B cell (primary cell): ENCODE measurements at regions not wholly inside any gene's neighbourhood (a gene's known extent, or its start where the extent isn't known, plus 50 kb on each side); places are given as distances from the start of the nearest gene placed in this dataset.

Experiments used
- EZH2 ChIP-seq: IDR thresholded peaks from 2 replicates; pipeline ENCODE4 v1.6.1; 2012; ENCODE audit warnings: borderline replicate concordance, low read depth, mild to moderate bottlenecking, moderate library complexity, low read length; ENCODE audit not compliant: insufficient read depth, poor library complexity, severe bottlenecking
- TF ChIP-seq, protein P1 (sequence below): fragments of 200-600 bp; IDR thresholded peaks from one replicate; pipeline ENCODE4 v1.8.0; 2022; ENCODE audit warnings: antibody characterized with exemption, mild to moderate bottlenecking

DNA sequence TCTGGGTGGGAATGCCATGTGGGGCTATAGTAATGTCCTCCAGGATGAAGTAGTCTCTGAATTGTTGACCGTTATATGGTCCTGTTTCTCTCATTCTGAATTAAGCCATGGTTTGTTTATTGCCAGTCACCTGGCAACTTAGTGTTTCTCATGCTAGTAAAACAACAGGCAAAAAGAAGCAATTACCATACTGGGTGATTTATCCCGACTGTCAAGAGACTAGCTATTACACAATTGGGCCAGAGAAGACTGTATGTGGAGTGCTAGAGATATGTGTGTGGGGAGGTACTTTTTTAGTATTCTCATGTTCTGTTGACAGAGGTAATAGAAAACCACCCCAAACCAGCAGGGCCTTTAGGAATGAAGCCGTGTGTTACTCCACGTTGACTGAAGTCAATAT, 258.2 kb downstream of the TDRD3 start:
- TF ChIP-seq, protein P1, sequence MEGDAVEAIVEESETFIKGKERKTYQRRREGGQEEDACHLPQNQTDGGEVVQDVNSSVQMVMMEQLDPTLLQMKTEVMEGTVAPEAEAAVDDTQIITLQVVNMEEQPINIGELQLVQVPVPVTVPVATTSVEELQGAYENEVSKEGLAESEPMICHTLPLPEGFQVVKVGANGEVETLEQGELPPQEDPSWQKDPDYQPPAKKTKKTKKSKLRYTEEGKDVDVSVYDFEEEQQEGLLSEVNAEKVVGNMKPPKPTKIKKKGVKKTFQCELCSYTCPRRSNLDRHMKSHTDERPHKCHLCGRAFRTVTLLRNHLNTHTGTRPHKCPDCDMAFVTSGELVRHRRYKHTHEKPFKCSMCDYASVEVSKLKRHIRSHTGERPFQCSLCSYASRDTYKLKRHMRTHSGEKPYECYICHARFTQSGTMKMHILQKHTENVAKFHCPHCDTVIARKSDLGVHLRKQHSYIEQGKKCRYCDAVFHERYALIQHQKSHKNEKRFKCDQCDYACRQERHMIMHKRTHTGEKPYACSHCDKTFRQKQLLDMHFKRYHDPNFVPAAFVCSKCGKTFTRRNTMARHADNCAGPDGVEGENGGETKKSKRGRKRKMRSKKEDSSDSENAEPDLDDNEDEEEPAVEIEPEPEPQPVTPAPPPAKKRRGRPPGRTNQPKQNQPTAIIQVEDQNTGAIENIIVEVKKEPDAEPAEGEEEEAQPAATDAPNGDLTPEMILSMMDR = no peak
- TF ChIP-seq EZH2 = no peak
